ENCODE measurements at regions not wholly inside any gene's neighbourhood (a gene's known extent, or its start where the extent isn't known, plus 50 kb on each side); places are given as distances from the start of the nearest gene placed in this dataset.

DNA sequence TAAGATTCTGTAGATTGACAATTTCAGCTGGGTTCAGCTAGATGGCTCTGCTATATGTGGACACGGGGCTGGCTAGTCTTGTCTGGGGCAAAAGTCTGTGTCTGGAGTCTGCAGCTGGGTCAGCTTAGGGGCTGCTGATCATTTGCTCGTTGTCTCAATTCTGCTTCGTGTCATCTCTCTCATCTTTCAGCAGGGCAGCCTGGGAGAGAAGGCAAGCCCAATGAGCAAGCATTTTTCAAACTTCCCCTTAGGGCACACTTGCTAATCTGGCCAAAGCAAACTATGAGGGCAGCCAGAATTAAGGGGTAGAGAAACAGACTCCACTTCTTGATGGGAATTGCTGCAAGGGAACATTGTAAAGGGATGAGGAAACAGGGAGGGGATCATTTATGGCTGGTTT lies 462.6 kb downstream of the SLC4A3 start:
- Histone ChIP-seq H3K4me3 (ENCODE audit: low read length) (no peak overlapping the region), H3K27me3 (ENCODE audit: control insufficient read depth in 1 of 2, insufficient read depth in 2 of 2, low read length in 2 of 2) (no peaks in the 10 kb centered on the region), H3K4me1 (ENCODE audit: insufficient read depth, low read length) (no peaks in the 10 kb centered on the region), H3K9me3 (ENCODE audit: control insufficient read depth in 1 of 2, insufficient read depth in 1 of 2, low read length in 2 of 2) (peaks cover 0 to 4% of the 10 kb centered on the region in 2 experiments), H3K27ac (ENCODE audit: low read depth in 1 of 2, low read length in 2 of 2) (no peak overlapping the region), H3K36me3 (ENCODE audit: insufficient read depth, low read length) (no peaks in the 10 kb centered on the region)
- DNase-seq: no peak
- ATAC-seq (ENCODE audit: poor library complexity): no peak
- H3K4me3 Mint-ChIP-seq: no peak overlapping the region
- POLR2A ChIA-PET: no interaction called here
- no peak overlapping the region for H3K27ac Mint-ChIP-seq
- CTCF ChIA-PET: no interaction called here
- H3K27me3 Mint-ChIP-seq: no peaks in the 10 kb centered on the region
- H3K9me3 Mint-ChIP-seq: no peaks in the 10 kb centered on the region
- intact Hi-C loops (cut with DNase I, micrococcal nuclease): no loop called here
- H3K36me3 Mint-ChIP-seq (ENCODE audit: low read depth): no peaks in the 10 kb centered on the region
- TF ChIP-seq, protein P1, sequence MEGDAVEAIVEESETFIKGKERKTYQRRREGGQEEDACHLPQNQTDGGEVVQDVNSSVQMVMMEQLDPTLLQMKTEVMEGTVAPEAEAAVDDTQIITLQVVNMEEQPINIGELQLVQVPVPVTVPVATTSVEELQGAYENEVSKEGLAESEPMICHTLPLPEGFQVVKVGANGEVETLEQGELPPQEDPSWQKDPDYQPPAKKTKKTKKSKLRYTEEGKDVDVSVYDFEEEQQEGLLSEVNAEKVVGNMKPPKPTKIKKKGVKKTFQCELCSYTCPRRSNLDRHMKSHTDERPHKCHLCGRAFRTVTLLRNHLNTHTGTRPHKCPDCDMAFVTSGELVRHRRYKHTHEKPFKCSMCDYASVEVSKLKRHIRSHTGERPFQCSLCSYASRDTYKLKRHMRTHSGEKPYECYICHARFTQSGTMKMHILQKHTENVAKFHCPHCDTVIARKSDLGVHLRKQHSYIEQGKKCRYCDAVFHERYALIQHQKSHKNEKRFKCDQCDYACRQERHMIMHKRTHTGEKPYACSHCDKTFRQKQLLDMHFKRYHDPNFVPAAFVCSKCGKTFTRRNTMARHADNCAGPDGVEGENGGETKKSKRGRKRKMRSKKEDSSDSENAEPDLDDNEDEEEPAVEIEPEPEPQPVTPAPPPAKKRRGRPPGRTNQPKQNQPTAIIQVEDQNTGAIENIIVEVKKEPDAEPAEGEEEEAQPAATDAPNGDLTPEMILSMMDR (IDR thresholded peaks at IDR 0.05): no peak
- no peaks in the 10 kb centered on the region for H3K4me1 Mint-ChIP-seq (ENCODE audit: low read depth)

- H3K4me1 ChIP-seq (ENCODE audit: insufficient read depth, low read length): no peaks in the 10 kb centered on the region
- no peak overlapping the region for H3K27ac ChIP-seq (ENCODE audit: low read depth in 1 of 2, low read length in 2 of 2)
- H3K4me3 ChIP-seq (ENCODE audit: low read length): no peak overlapping the region
- Mint-ChIP-seq H3K27ac (no peak overlapping the region), H3K9me3 (no peaks in the 10 kb centered on the region), H3K4me1 (ENCODE audit: low read depth) (no peaks in the 10 kb centered on the region), H3K36me3 (ENCODE audit: low read depth) (no peaks in the 10 kb centered on the region), H3K27me3 (peaks cover 4% of the 10 kb centered on the region), H3K4me3 (no peak overlapping the region)
- ATAC-seq (ENCODE audit: poor library complexity) (no peak), DNase-seq (no peak)
- H3K9me3 ChIP-seq (ENCODE audit: control insufficient read depth in 1 of 2, insufficient read depth in 1 of 2, low read length in 2 of 2): no peaks in the 10 kb centered on the region
- intact Hi-C loops (cut with DNase I, micrococcal nuclease): no loop called here
- ChIA-PET POLR2A (no interaction called here), CTCF (no interaction called here)
- TF ChIP-seq, protein P1 (IDR thresholded peaks at IDR 0.05): no peak
- H3K27me3 ChIP-seq (ENCODE audit: control insufficient read depth in 1 of 2, insufficient read depth in 2 of 2, low read length in 2 of 2): no peaks in the 10 kb centered on the region
- H3K36me3 ChIP-seq (ENCODE audit: insufficient read depth, low read length): no peaks in the 10 kb centered on the region
Observed at GRCh38 chr2:220096406-220096805, 469.0 kb downstream of the SLC4A3 start.

GRCh38 chr2:220101980-220102379 lies 474.6 kb downstream of the SLC4A3 start:
- H3K4me1 ChIP-seq (ENCODE audit: insufficient read depth, low read length): no peaks in the 10 kb centered on the region
- no peaks in the 10 kb centered on the region for H3K36me3 ChIP-seq (ENCODE audit: insufficient read depth, low read length)
- no peak overlapping the region for H3K4me3 Mint-ChIP-seq
- H3K4me1 Mint-ChIP-seq (ENCODE audit: low read depth): no peaks in the 10 kb centered on the region
- H3K27ac ChIP-seq (ENCODE audit: low read depth in 1 of 2, low read length in 2 of 2): no peak overlapping the region
- no peak for ATAC-seq (ENCODE audit: poor library complexity)
- H3K4me3 ChIP-seq (ENCODE audit: low read length): no peak overlapping the region
- POLR2A ChIA-PET: no interaction called here
- H3K27me3 Mint-ChIP-seq: no peaks in the 10 kb centered on the region
- peaks cover 0 to 4% of the 10 kb centered on the region in 2 experiments for H3K9me3 ChIP-seq (ENCODE audit: control insufficient read depth in 1 of 2, insufficient read depth in 1 of 2, low read length in 2 of 2)
- no peak overlapping the region for H3K27ac Mint-ChIP-seq
- CTCF ChIA-PET: no interaction called here
- H3K9me3 Mint-ChIP-seq: no peaks in the 10 kb centered on the region
- TF ChIP-seq, protein P1 (IDR thresholded peaks at IDR 0.05): no peak
- no peaks in the 10 kb centered on the region for H3K27me3 ChIP-seq (ENCODE audit: control insufficient read depth in 1 of 2, insufficient read depth in 2 of 2, low read length in 2 of 2)
- H3K36me3 Mint-ChIP-seq (ENCODE audit: low read depth): no peaks in the 10 kb centered on the region
- no peak for DNase-seq
- intact Hi-C loops (cut with DNase I, micrococcal nuclease): no loop called here
